Peyer's patch (tissue), 4 donors: ENCODE measurements at regions not wholly inside any gene's neighbourhood (a gene's known extent, or its start where the extent isn't known, plus 50 kb on each side); places are given as distances from the start of the nearest gene placed in this dataset.
A peak's percentile ranks its signal among the peaks of the same experiment; 100 is the strongest.

Source experiments
- DNase-seq, 3 donors: peaks; one replicate each; pipeline ENCODE4 v3.0.0-alpha.2; 2017 to 2019
- H3K27ac ChIP-seq, 4 donors: fragments of 200-600 bp; sonication (generic); one replicate each; pipeline ENCODE4 v1.5.1; 2016 to 2019
- H3K27me3 ChIP-seq, 2 donors: fragments of 200-600 bp; sonication (generic); one replicate each; pipeline ENCODE4 v1.5.1; 2019
- H3K36me3 ChIP-seq, 3 donors: fragments of 200-600 bp; sonication (generic); one replicate each; pipeline ENCODE4 v1.5.1; 2016 to 2019
- H3K4me1 ChIP-seq, 4 donors: fragments of 200-600 bp; sonication (generic); one replicate each; pipeline ENCODE4 v1.5.1; 2016 to 2019
- H3K4me3 ChIP-seq, 4 donors: fragments of 200-600 bp; sonication (generic); 1 replicate in 3 of 4; 2 replicates in 1 of 4; pipeline ENCODE4 v1.5.1; 2016 to 2019; ENCODE audit warnings: mild to moderate bottlenecking in 1 of 4
- H3K9me3 ChIP-seq, 4 donors: fragments of 200-600 bp; sonication (generic); one replicate each; pipeline ENCODE4 v1.5.1; 2016 to 2019; ENCODE audit warnings: mild to moderate bottlenecking in 1 of 4
- POLR2A ChIP-seq, 2 donors: fragments of 450-650 bp; IDR thresholded peaks; one replicate each; pipeline ENCODE4 v1.5.1; 2017; ENCODE audit warnings: antibody characterized with exemption in 2 of 2, mild to moderate bottlenecking in 2 of 2, moderate library complexity in 2 of 2
- TF ChIP-seq, protein P1 (sequence below), 6 experiments: fragments of 450-650 bp in 4 of 6; fragments of 200-600 bp in 2 of 6; sonication (generic) in 1 of 6; IDR thresholded peaks; one replicate each; pipeline ENCODE4 v1.5.1; 2017 to 2019; ENCODE audit warnings: antibody characterized with exemption in 6 of 6, mild to moderate bottlenecking in 3 of 6, moderate library complexity in 1 of 6

DNA sequence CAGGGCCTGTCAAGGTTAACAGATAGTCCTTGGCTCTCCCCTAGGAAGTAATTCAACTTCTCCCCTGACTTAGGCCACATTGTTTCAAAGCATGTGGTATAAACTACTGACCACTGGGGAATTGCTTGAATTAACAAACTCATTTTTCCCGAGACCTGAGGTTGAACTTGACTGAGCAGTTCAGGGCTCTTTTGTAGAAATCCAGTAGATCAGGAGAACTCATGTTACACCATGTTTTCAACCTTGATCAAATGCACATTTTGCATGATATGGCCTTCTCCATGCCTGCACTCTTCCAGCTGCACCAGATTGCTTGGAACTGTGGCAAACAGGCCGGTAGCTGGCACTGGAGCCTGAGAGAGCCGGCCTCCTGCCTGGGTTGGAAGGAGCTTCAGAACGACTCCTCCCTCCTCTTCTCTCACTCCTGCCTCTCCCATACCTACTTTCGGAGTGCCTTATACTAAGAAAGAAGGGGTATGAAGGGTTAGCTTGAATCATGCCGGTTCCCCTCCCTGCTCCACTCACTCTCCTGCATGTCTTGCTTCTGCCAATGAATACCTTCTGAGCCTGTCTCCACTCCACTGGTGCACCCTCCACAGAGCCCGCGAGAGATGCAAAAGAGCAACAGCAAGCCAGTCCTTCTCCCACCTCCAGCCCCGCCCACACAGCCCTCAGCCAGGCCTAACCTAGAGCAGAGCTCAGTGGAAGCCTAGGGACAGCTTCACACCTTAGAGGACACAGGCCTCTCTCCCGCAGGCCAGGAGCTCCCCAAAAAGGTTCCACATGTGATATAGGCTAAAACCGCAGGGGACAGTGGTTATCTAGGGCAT, 159.4 kb downstream of the MACROH2A1 start:
- Histone ChIP-seq H3K4me1 (peaks cover 0 to 10% (median 0%) of the 10 kb centered on the region in 4 donors), H3K36me3 (no peaks in the 10 kb centered on the region), H3K27ac (no peak overlapping the region), H3K9me3 (no peaks in the 10 kb centered on the region), H3K4me3 (no peak overlapping the region), H3K27me3 (no peaks in the 10 kb centered on the region)
- DNase-seq: peak in 2 of 3 donors; percentile 8 to 28
- TF ChIP-seq POLR2A (IDR thresholded peaks at IDR 0.05): no peak
- TF ChIP-seq, protein P1, sequence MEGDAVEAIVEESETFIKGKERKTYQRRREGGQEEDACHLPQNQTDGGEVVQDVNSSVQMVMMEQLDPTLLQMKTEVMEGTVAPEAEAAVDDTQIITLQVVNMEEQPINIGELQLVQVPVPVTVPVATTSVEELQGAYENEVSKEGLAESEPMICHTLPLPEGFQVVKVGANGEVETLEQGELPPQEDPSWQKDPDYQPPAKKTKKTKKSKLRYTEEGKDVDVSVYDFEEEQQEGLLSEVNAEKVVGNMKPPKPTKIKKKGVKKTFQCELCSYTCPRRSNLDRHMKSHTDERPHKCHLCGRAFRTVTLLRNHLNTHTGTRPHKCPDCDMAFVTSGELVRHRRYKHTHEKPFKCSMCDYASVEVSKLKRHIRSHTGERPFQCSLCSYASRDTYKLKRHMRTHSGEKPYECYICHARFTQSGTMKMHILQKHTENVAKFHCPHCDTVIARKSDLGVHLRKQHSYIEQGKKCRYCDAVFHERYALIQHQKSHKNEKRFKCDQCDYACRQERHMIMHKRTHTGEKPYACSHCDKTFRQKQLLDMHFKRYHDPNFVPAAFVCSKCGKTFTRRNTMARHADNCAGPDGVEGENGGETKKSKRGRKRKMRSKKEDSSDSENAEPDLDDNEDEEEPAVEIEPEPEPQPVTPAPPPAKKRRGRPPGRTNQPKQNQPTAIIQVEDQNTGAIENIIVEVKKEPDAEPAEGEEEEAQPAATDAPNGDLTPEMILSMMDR (IDR thresholded peaks at IDR 0.05): no peak

DNA sequence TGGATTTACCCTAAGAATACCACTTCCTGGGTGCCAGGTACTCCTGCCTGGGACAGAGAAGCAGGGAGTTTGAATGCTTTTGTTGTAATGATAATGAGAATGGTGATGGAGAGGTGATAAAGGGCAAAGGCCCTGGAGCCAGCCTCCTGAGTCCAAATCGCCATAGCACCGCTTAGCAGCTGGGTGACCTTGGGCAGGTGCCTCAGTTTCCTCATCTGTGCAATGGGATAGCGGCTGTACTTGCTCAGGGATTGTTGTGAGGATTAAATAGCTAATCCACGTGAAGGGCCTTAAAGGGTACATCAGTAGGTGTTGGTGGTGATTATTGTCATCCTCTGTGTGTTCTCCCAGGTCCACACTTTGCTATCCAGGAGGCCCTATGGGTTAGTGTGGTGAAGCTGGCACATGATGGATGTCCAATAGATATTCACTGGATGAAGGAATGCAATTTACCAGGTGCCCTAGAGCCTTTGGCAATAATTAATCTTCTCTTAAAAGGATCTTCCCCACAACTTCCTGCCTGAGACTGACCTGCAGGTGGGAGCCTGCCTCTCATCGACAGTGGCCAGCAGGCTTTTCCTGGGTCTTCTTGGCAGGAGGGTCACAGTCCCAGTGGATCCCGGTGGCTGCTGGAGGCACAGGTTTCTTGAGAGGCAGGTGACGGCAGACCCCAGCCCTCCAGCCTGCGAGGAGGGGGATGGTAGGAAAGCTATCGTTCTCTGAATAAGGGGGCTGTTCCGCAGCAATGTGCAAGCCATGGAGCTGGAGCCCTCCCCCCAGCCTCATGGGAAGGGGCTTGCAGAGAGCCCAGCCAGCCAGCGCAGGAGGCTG, 160.2 kb downstream of the MACROH2A1 start:
- peak in 2 of 3 donors; percentile 25 to 28 for DNase-seq
- H3K36me3 ChIP-seq: no peaks in the 10 kb centered on the region
- H3K4me1 ChIP-seq: peaks cover 0 to 10% (median 0%) of the 10 kb centered on the region in 4 donors
- H3K27me3 ChIP-seq: no peaks in the 10 kb centered on the region
- H3K4me3 ChIP-seq: no peak overlapping the region
- no peak overlapping the region for H3K27ac ChIP-seq
- H3K9me3 ChIP-seq: no peaks in the 10 kb centered on the region
- TF ChIP-seq POLR2A (IDR thresholded peaks at IDR 0.05): no peak
- TF ChIP-seq, protein P1 (IDR thresholded peaks at IDR 0.05): no peak

DNA sequence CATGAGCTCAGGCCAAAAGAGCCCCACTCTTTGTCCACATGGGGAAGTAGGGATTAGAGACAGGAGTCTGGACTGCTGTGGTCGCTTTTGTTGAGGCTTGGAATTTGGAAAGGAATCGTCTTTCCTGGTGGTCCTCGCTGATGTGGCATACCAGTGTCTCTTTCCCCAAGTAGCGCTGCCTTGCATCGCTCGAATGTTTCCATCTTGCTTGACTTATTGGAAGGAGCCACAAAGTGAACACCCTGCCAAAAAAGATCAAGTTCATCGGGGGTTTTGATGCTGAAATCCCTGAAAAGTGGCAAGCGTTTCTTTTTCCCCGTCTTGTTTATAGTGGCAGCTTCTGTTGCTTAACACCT, 161.3 kb downstream of the MACROH2A1 start:
- peaks cover 0 to 3% (median 0%) of the 10 kb centered on the region in 4 donors for H3K4me1 ChIP-seq
- no peak overlapping the region for H3K4me3 ChIP-seq
- H3K27ac ChIP-seq: no peak overlapping the region
- DNase-seq: peak in 1 of 3 donors; percentile 17
- TF ChIP-seq, protein P1 (IDR thresholded peaks at IDR 0.05): no peak
- no peak for TF ChIP-seq POLR2A (IDR thresholded peaks at IDR 0.05)
- H3K36me3 ChIP-seq: no peaks in the 10 kb centered on the region
- no peaks in the 10 kb centered on the region for H3K27me3 ChIP-seq
- no peaks in the 10 kb centered on the region for H3K9me3 ChIP-seq

DNA sequence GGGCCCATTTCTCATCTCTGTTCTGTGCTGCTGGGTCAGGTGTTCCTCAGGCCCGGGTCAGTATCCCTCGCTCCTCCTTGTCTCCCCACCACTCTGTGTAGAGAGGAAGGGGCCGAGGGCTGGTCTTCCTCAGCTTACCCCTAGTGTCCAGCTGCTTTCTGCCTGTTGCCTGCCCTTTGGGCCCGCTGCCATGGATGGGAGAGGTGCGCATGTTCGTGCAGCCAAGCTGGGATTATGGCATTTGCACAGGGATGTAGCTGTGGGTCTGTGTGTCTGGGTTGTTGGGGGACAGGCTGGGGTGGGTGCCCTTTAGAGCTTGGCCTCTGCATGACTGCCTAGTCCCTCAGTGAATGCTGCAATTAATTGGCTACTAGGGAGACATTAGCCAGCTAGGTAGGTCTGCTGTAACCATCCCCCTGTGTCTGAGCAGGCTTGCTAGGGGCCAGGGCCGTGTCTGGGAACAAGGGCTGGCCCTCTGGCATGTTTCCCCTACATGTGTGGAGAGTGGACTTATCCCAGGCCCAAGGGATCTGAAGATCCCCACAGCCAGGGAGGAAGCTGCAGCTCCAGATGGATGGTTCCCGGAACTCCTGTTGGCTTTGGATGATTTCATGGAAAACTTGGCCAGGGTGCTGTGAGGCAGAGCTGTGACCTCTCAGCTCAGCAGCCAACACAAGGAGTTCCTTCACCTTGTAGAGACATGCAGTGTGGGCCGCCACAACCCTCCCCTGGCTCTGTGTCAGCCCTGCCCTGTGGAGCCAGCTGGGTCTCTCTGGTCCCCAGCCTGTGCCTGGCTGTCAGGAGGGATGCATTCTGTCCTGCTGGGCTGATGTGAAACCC, 161.9 kb downstream of the MACROH2A1 start:
- no peaks in the 10 kb centered on the region for H3K36me3 ChIP-seq
- no peak overlapping the region for H3K27ac ChIP-seq
- H3K4me3 ChIP-seq: no peak overlapping the region
- no peak for TF ChIP-seq POLR2A (IDR thresholded peaks at IDR 0.05)
- TF ChIP-seq, protein P1 (IDR thresholded peaks at IDR 0.05): no peak
- DNase-seq: peak in 2 of 3 donors; percentile 36 to 43
- H3K9me3 ChIP-seq: no peaks in the 10 kb centered on the region
- peaks cover 0 to 3% (median 0%) of the 10 kb centered on the region in 4 donors for H3K4me1 ChIP-seq
- H3K27me3 ChIP-seq: no peaks in the 10 kb centered on the region

DNA sequence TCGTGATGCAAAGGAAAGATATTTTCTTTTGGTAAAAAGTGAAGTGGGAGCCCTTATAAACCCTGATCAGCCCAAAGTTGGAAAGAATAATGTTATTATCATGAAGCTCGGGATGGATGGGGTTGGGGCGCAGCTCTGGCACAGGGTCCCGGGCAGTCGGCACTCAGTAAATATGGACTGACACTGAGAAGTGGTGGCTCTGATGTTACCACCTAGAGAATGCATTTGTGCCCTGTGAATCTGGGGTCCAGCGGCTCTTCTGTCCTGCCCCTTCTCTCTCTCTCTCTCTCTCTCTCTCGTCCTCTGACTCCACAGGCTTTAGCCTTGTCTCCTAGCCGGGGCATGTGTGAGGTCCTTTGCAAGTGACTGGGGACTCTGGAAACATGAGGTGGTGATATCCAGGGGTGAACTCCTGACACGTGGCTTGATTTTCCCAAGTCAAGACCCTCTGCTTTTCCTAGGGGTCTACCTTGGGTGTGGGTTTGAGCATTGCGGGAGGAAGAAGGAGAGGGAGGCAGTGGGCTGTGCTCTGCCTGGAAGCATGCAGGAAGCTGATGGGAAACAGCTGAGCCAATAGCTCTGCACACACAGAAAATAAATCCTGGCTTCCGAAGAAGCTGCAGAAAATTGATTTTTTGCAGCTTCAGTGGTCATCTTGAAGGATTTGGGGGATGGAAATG, 162.7 kb downstream of the MACROH2A1 start:
- H3K36me3 ChIP-seq: no peaks in the 10 kb centered on the region
- DNase-seq: peak in 2 of 3 donors; percentile 7 to 31
- H3K27me3 ChIP-seq: no peaks in the 10 kb centered on the region
- no peak for TF ChIP-seq POLR2A (IDR thresholded peaks at IDR 0.05)
- TF ChIP-seq, protein P1 (IDR thresholded peaks at IDR 0.05): no peak
- peaks cover 0 to 3% (median 0%) of the 10 kb centered on the region in 4 donors for H3K4me1 ChIP-seq
- no peaks in the 10 kb centered on the region for H3K9me3 ChIP-seq
- no peak overlapping the region for H3K4me3 ChIP-seq
- H3K27ac ChIP-seq: no peak overlapping the region
